ENCODE measurements at regions not wholly inside any gene's neighbourhood (a gene's known extent, or its start where the extent isn't known, plus 50 kb on each side); places are given as distances from the start of the nearest gene placed in this dataset.

DNA sequence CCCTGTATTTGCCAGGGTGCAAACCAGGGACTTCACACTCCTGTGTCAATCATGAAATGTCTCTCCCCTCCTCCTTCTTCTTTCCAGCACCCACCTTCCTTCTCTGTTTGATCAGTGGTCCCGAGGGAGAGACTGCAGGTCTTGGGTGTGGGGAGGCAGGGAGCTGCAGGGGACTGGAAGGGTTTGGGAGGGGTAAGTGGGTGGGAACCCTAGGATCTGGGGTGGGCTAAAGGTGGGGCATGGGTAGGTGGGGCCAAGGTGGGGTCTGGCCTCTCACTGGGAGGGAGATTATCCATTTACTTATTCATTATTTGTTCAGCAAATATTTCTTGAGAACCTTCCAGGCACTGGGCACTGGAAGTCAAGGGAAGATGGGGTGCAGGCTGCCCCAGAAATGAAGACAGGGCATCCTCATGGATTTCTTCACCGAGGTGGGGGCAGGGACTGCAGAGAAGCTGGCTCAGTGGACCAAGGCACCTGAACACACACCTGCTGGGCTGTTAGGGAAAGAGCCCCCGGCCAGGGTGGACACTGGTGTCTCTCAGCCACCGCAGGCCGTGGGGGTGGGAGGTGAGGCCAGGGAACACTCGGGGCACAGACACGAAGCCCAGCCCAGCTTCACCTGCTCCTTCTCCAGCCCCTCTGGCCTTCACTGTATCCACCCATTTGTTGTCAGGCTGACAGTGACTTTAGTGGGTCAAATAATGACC is 193.9 kb upstream of the C1orf174 start:
- DNase-seq, result no peak
- intact Hi-C loops (cut with DNase I), result no loop called here
- no peak for ATAC-seq (ENCODE audit: poor library complexity)

DNA sequence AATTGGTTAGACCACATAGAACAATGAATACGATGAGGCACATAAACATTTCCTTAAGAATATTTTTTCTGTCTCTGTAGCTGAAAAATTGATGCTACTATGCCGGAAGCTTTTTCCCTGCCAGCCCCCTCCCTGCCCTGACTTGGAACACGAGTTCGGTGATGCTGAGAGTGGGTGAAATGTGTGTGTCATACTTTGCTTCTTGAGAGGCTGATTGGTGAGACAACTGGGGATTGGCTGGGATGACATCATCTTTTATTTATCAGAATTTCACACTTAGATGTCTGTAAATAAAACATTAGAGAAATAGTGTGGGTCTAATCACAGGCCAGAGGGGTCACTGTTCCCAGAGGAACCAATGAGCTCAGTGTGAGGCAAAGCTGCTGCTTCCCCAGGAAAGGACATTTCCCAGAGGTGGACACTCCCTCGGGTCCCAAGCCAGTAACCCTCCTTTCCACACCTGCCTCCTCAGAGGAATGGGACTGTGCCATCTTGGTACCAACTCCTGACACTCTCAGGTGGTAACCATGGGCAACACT is 195.4 kb upstream of the C1orf174 start:
- DNase-seq (no peak), ATAC-seq (ENCODE audit: poor library complexity) (no peak)

DNA sequence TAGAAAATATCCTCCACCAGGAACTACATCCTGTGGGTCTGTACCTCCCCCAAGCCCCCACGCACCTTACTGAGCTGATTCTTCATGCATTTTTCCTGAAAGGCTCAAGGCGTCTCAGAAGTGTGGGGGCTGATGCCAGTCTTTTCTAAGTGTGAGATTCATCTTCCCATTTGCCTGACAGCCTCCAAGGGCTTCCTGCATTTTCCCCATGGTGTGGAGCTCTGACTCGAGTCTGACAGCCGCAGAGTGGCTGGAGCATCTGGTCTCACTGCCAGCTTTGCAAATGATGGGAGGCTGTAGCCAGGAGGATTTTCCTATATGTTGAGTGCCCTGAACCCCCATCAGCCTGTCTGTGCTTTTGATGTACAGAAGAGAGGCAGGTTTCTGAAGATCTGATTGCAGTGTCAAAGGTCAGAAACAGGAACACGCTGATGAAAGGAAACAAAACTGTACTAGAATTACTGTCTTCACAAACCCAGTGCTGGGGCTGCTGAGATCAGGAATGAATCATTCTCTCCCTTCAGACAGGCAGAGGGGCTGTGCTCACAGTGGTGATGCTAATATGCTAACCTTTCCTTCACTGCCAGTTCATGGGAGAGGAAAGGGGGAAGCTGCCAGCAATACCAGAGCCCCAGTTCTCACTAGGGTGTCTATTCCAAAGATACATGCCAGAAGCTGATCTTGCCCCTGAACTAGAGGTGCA is 201.5 kb upstream of the C1orf174 start:
- ATAC-seq (ENCODE audit: poor library complexity) (no peak), DNase-seq (no peak)
- intact Hi-C loops (cut with DNase I), result no loop called here

More for the DNA sequence above, 195.4 kb upstream of the C1orf174 start:
- intact Hi-C loops (cut with DNase I), result no loop called here

- ATAC-seq (ENCODE audit: poor library complexity) (no peak), DNase-seq (no peak)
- intact Hi-C loops (cut with DNase I), result no loop called here
These were observed 205.3 kb upstream of the C1orf174 start for GRCh38 chr1:4105300-4105880.

GRCh38 chr1:4106731-4107130 is 206.7 kb upstream of the C1orf174 start:
- DNase-seq, result no peak
- intact Hi-C loops (cut with DNase I), result no loop called here
- ATAC-seq (ENCODE audit: poor library complexity), result no peak

DNA sequence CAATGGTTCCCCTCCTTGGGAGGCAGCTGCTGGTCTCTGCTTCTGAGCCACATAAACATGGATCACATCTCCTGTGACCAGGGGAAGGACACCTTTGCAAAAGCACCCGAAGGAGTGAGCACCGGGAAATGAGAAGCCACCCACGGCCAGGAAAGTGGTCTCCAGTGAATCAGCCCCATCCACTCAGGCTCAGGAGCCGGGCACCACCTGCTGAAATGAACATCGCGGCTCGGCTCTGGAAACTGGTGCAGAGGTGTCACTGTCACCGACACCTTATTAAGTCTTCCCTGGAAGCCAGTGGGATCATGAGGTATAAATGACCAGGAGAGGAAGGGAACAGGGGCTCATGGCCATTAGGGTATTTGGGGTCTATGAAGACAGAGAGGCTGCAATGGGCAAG is 207.2 kb upstream of the C1orf174 start:
- DNase-seq (no peak), ATAC-seq (ENCODE audit: poor library complexity) (no peak)
- intact Hi-C loops (cut with DNase I), result no loop called here

DNA sequence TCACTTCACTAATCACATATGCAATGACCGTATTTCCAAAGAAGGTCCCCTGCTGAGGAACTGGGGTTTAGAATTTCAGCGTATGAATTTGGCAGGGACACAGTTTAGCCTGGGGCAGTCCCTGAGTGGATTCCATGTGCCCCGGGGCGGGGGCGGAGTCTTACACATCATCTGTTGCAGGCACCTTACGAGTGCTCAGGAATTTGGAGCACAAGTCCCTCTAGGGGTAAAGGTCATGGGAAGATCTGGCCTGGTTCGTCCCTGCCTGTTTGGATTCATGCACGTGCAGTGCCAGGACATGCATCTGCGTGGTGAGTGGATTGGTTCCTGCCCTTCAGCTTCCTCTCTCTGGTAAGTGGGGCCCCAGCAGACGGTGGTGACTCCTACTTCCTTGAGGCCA is 208.3 kb upstream of the C1orf174 start:
- ATAC-seq (ENCODE audit: poor library complexity) (no peak), DNase-seq (no peak)
- intact Hi-C loops (cut with DNase I), result no loop called here

DNA sequence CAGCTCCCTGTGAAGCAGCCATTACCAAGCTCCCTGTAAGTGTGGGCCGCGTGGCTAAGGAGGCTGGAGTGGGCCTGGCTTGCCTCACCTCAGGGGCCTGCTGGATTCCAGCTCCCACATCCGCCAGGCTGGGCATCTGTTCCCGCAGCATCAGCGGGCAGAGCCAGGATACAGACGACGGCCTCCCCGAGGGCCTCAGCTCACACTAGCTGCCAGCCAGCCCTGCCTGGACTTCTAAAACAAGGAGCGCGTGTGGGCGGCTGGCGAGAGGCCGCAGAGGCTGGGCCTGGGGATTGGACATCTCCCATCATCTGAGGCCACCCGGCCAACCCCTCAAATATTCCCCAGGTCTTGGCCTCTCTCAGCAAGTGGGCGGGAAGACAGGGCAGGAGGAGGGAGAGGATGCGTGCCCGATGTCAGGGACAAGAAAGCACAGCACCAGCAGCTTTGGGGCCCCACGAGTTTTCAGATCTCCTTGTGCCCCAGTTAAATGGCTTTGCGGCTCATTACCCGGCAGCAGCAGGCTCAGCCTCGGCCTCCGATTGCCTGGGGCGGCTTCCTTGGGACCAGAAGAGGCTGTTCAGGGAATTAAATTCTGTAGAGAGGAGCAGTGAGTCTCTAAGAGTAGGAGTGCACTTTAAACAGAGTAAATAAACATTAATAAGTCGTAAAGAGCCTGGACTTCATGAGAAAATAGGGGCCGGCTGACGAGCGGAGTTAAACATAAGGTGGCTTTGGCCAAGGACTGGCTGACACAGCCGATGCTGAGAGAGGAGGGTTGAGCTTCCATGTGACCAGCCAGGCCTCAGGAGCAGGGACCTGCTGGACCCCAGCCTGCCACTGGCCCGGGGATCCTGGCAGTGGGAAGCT is 208.9 kb upstream of the C1orf174 start:
- ATAC-seq (ENCODE audit: poor library complexity) (no peak), DNase-seq (no peak)
- intact Hi-C loops (cut with DNase I), result no loop called here

DNA sequence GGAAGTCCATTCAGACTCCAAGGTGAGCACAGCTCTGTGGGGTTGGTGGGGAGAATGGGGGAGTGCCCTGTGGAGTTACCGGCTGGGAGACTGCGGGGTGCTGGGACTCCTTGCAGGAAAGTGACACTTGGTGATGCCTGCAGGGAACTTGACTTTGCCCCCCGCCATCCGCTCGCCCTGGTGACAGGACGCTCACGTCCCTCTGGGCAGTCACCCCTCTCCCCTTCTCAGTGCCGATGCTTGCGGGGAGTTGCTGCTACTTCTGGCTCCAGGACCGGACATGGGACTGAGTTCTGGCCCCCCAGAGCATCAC is 209.5 kb upstream of the C1orf174 start:
- ATAC-seq (ENCODE audit: poor library complexity) (no peak), DNase-seq (no peak)
- intact Hi-C loops (cut with DNase I), result no loop called here

- intact Hi-C loops (cut with DNase I), result no loop called here
- ATAC-seq (ENCODE audit: poor library complexity) (no peak), DNase-seq (no peak)
These were observed 210.8 kb upstream of the C1orf174 start for GRCh38 chr1:4110888-4111287.

DNA sequence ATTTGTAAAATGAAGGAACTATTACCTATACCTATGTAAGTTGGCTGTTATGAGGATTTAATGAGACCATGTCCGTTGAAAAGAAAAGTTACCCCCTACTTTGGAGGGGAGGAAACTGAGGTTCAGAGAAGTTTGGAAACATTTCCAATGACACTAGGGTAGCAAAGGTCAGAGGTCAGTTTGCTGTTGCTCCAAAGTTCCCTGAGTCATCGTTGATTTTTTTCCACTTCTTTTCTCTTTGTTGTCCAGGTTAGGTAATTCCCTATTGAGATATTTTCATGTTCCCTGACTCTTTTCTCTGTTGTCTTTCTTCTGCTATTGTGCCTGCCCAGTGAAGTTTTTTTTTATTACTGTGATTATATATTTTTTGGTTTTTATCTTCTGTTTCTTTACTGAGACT is 213.8 kb upstream of the C1orf174 start:
- DNase-seq (no peak), ATAC-seq (ENCODE audit: poor library complexity) (no peak)
- intact Hi-C loops (cut with DNase I), result no loop called here

- intact Hi-C loops (cut with DNase I), result no loop called here
- ATAC-seq (ENCODE audit: poor library complexity), result no peak
- DNase-seq, result no peak
These were observed 215.3 kb upstream of the C1orf174 start for GRCh38 chr1:4115191-4115900.

DNA sequence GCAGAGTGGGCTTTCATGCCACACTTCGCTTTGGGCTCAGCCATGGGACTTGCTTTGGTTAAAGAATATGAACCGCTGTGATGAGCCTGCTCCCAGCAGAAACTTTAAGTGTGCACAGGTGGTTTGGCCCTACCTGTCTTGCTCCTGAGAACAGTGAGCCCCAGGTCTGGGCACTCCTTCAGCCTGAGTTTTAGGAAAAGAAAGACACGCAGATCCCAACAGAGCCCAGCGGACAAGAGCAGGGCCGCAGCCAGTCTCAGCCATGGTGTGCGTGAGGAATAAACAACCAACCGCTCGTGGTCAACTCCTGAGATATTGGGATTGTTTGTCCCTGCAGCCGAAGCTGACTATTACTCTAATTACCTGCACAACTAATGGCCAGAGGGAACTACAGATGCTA is 217.1 kb upstream of the C1orf174 start:
- intact Hi-C loops (cut with DNase I), result no loop called here
- ATAC-seq (ENCODE audit: poor library complexity) (no peak), DNase-seq (no peak)

GRCh38 chr1:4118746-4119515 is 218.9 kb upstream of the C1orf174 start:
- intact Hi-C loops (cut with DNase I), result no loop called here
- ATAC-seq (ENCODE audit: poor library complexity), result no peak
- DNase-seq, result no peak

- DNase-seq (no peak), ATAC-seq (ENCODE audit: poor library complexity) (no peak)
- intact Hi-C loops (cut with DNase I), result no loop called here
These were observed 219.6 kb upstream of the C1orf174 start for GRCh38 chr1:4119516-4120220.

DNA sequence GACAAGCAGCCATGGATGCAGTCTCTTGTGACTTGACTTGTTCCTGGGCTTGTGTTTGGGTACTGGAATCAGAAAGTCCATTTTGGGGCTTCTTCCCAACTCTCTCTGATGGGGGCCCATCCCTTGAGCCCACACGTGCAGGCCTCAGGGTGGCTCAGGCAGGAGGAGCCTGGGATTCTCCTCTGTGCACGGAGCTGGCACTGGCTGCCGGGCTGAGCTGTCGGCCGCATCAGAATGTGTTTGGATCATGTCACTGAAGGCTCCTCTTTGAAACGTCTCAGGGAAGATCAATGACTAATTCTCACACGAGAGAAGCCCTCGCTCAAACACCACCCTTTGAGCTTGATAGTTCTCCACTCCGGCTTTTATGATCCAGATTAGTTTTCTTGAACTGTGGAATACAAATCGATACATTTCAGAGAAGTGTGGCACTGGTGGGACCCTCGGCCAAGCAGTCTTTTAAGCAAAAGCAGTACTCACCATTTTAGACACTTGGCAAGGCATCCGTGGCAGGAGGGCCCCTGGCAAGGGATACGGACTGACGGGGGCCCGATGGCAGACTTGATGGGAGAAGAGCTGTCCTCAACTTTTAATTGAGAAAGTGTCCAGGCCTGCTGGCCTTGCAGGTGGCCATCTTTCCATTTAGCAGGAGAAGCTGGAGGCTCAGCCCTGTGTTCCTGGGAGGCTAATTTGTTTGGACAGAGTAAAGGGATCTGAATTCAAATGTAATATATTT is 220.7 kb upstream of the C1orf174 start:
- no peak for ATAC-seq (ENCODE audit: poor library complexity)
- DNase-seq, result no peak
- intact Hi-C loops (cut with DNase I), result no loop called here

DNA sequence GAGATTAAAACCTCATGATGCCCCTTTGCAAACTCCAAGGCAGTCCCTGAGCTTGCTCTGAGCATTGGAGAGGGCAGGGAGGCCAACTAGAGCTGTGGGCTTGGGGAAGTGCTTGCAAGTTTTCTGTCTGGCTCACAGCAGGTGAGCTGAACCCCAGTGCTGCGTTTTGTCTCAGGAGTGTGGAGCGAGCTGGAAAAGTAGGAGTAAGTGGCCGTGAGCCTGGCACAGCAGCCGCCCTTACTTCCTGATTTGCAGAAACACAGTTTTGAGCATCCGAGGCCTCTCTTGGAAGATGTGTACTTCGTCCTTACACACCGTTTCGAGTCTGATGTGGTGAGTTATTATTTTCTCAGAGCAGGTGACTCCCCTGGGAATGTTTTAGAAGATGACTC is 221.2 kb upstream of the C1orf174 start:
- ATAC-seq (ENCODE audit: poor library complexity) (no peak), DNase-seq (no peak)
- intact Hi-C loops (cut with DNase I), result no loop called here
